ENCODE measurements at regions not wholly inside any gene's neighbourhood (a gene's known extent, or its start where the extent isn't known, plus 50 kb on each side); places are given as distances from the start of the nearest gene placed in this dataset.

DNA sequence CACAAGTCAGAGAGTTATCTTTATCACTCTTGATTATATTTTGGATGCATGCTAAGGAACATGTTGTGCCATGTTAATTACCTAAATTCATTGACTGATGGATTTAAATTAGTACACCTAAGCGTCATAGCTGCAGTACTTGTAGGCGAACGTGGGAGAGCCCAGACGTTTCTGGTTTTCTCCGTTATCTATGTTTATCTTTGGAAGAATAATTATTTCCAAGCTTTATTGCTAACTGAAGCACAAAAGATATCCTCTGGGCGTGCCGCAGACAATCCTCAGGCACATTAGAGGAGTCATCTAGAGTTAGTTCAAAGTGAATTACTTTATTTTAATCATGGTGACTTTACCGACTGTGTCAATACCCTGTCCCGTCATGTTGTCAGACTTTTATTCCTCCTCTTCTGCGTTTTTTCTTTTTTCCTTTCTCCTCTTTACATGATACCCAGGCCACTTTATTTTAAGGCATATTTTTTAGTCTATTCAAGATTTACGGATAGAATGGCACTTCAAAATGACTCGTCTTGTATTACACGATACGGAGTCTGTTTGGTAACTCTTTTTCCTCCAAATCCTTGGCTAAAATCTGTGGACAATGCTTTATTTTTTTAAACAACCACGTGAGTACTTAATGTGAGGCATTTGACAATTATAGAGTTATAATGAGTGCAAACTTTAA is 632.0 kb upstream of the TENM3 start:
- Mint-ChIP-seq H3K27ac (ENCODE audit: unreplicated experiment) (no peak overlapping the region), H3K4me3 (ENCODE audit: unreplicated experiment) (no peak overlapping the region), H3K27me3 (ENCODE audit: unreplicated experiment) (no peaks in the 10 kb centered on the region), H3K9me3 (ENCODE audit: unreplicated experiment) (no peaks in the 10 kb centered on the region), H3K36me3 (ENCODE audit: low read depth, unreplicated experiment) (no peaks in the 10 kb centered on the region), H3K4me1 (ENCODE audit: unreplicated experiment) (peaks cover 24% of the 10 kb centered on the region)
- TF ChIP-seq, protein P1, sequence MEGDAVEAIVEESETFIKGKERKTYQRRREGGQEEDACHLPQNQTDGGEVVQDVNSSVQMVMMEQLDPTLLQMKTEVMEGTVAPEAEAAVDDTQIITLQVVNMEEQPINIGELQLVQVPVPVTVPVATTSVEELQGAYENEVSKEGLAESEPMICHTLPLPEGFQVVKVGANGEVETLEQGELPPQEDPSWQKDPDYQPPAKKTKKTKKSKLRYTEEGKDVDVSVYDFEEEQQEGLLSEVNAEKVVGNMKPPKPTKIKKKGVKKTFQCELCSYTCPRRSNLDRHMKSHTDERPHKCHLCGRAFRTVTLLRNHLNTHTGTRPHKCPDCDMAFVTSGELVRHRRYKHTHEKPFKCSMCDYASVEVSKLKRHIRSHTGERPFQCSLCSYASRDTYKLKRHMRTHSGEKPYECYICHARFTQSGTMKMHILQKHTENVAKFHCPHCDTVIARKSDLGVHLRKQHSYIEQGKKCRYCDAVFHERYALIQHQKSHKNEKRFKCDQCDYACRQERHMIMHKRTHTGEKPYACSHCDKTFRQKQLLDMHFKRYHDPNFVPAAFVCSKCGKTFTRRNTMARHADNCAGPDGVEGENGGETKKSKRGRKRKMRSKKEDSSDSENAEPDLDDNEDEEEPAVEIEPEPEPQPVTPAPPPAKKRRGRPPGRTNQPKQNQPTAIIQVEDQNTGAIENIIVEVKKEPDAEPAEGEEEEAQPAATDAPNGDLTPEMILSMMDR (IDR thresholded peaks at IDR 0.05; ENCODE audit: unreplicated experiment): no peak
- no peak for DNase-seq (ENCODE audit: low spot score)

DNA sequence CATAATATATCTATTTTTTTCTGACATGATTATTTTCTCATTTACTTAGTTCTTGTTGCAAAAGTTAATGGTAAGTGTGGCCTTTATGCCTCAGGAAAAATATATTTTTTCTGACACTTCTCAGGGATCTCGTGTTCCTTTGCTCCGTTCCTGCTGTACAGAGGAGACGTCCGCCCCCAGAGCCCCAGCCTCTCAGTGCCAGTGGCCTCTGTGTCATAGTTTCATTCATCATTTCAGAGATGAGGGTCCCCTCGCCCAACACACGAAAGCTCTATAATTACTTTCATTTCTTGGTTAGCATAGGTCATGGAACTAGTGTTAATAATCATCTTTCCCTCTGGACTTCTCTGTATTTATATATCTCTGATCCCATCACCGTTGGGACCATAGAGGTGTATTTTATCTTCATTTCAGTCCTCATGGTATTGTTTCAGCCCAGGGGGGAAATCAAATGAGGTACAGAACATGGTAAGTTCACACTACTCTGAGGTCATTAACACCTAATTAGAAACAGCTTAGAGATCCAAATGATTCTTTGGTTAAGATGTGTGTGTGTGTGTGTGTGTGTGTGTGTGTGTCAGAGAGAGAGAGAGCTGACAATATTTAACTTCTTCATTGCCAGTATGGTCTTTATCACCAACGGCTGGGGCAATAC is 631.1 kb upstream of the TENM3 start:
- H3K27ac Mint-ChIP-seq (ENCODE audit: unreplicated experiment): no peak overlapping the region

GRCh38 chr4:181613200-181613599 is 630.0 kb upstream of the TENM3 start:
- H3K9me3 Mint-ChIP-seq (ENCODE audit: unreplicated experiment): no peaks in the 10 kb centered on the region
- H3K4me3 Mint-ChIP-seq (ENCODE audit: unreplicated experiment): no peak overlapping the region
- no peak for DNase-seq (ENCODE audit: low spot score)
- TF ChIP-seq, protein P1 (IDR thresholded peaks at IDR 0.05; ENCODE audit: unreplicated experiment): no peak
- H3K4me1 Mint-ChIP-seq (ENCODE audit: unreplicated experiment): peaks cover 21% of the 10 kb centered on the region
- H3K36me3 Mint-ChIP-seq (ENCODE audit: low read depth, unreplicated experiment): no peaks in the 10 kb centered on the region
- H3K27me3 Mint-ChIP-seq (ENCODE audit: unreplicated experiment): no peaks in the 10 kb centered on the region
- no peak overlapping the region for H3K27ac Mint-ChIP-seq (ENCODE audit: unreplicated experiment)

More for the DNA sequence above, 631.1 kb upstream of the TENM3 start:
- no peaks in the 10 kb centered on the region for H3K27me3 Mint-ChIP-seq (ENCODE audit: unreplicated experiment)
- peaks cover 24% of the 10 kb centered on the region for H3K4me1 Mint-ChIP-seq (ENCODE audit: unreplicated experiment)
- TF ChIP-seq, protein P1 (IDR thresholded peaks at IDR 0.05; ENCODE audit: unreplicated experiment): no peak
- no peak overlapping the region for H3K4me3 Mint-ChIP-seq (ENCODE audit: unreplicated experiment)
- no peak for DNase-seq (ENCODE audit: low spot score)
- H3K9me3 Mint-ChIP-seq (ENCODE audit: unreplicated experiment): no peaks in the 10 kb centered on the region
- no peaks in the 10 kb centered on the region for H3K36me3 Mint-ChIP-seq (ENCODE audit: low read depth, unreplicated experiment)

GRCh38 chr4:181618038-181618618 is 625.1 kb upstream of the TENM3 start:
- Mint-ChIP-seq H3K9me3 (ENCODE audit: unreplicated experiment) (no peaks in the 10 kb centered on the region), H3K27ac (ENCODE audit: unreplicated experiment) (no peak overlapping the region), H3K4me1 (ENCODE audit: unreplicated experiment) (peaks cover 7% of the 10 kb centered on the region), H3K27me3 (ENCODE audit: unreplicated experiment) (no peaks in the 10 kb centered on the region), H3K4me3 (ENCODE audit: unreplicated experiment) (no peak overlapping the region), H3K36me3 (ENCODE audit: low read depth, unreplicated experiment) (no peaks in the 10 kb centered on the region)
- TF ChIP-seq, protein P1 (IDR thresholded peaks at IDR 0.05; ENCODE audit: unreplicated experiment): no peak
- no peak for DNase-seq (ENCODE audit: low spot score)

- no peak overlapping the region for H3K4me3 Mint-ChIP-seq (ENCODE audit: unreplicated experiment)
- H3K27ac Mint-ChIP-seq (ENCODE audit: unreplicated experiment): no peak overlapping the region
- H3K36me3 Mint-ChIP-seq (ENCODE audit: low read depth, unreplicated experiment): no peaks in the 10 kb centered on the region
- no peaks in the 10 kb centered on the region for H3K9me3 Mint-ChIP-seq (ENCODE audit: unreplicated experiment)
- no peak for DNase-seq (ENCODE audit: low spot score)
- peaks cover 7% of the 10 kb centered on the region for H3K4me1 Mint-ChIP-seq (ENCODE audit: unreplicated experiment)
- H3K27me3 Mint-ChIP-seq (ENCODE audit: unreplicated experiment): no peaks in the 10 kb centered on the region
- TF ChIP-seq, protein P1 (IDR thresholded peaks at IDR 0.05; ENCODE audit: unreplicated experiment): no peak
Measured at GRCh38 chr4:181618896-181619295, 624.3 kb upstream of the TENM3 start.

All from endothelial cell (in vitro differentiated cells).